NCI-H2196 (cell line): ENCODE measurements at regions not wholly inside any gene's neighbourhood (a gene's known extent, or its start where the extent isn't known, plus 50 kb on each side); places are given as distances from the start of the nearest gene placed in this dataset.

ENCODE experiments used
- DNase-seq: peaks from one replicate; lab custom pipeline; 2025; ENCODE audit not compliant: unreplicated experiment; lab: John Stamatoyannopoulos, UW

DNA sequence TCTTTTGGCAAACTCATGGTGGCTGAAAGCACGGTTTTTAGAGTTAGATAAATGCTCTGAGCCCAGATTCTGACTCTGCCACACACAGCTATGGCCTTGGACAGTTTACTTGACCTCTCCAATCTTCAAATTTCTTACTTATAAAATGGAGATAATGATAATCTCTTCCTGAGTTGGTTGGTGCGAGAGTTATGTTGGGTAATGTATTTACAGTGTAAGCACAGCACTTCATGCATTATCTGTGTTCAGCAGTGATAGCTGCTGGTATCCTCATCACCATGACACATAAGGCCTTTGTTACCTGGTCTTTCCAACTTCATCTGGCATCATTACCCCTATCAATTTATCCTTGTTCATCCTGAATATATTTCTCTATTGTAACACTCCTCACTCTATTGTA lies 178.8 kb upstream of the ELL2 start:
- no peak for DNase-seq

DNA sequence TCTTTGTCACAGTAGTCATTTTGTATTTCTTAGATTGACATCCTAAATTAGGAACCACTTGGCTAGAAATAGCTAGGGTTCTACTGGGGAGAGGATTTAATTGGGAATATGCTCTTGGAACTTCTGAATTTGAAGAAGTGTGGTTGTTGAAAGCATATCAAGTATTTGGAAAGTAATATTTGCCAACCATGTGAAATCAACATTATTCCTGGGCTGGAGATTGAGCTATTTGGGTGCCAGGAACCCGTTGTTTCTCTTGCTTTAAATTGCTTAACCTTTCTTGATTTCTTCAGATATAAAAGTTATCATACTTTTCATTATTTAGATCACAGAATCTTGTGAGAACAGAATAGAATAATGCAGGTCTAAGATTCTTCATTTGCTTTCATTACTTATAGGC lies 178.4 kb upstream of the ELL2 start:
- DNase-seq, result no peak

DNA sequence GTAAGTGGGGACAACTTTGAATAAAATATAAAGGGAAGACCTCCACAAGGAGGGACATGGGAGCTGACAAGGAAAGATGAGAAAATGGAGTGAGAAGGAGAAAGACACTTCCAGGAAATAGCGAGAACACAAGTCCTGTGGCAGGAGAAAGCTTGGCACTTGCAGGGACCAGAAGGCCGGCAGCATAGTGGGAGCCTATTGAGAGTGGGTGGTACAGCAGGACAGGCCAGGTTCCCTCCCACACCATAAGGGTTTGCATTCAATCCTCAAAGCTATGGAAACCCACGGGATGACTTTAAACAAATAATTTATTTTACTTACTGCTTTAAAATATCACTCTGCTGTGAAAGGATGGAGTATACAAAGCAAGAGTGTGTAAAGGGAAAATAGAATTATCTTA lies 173.2 kb upstream of the ELL2 start:
- no peak for DNase-seq

DNA sequence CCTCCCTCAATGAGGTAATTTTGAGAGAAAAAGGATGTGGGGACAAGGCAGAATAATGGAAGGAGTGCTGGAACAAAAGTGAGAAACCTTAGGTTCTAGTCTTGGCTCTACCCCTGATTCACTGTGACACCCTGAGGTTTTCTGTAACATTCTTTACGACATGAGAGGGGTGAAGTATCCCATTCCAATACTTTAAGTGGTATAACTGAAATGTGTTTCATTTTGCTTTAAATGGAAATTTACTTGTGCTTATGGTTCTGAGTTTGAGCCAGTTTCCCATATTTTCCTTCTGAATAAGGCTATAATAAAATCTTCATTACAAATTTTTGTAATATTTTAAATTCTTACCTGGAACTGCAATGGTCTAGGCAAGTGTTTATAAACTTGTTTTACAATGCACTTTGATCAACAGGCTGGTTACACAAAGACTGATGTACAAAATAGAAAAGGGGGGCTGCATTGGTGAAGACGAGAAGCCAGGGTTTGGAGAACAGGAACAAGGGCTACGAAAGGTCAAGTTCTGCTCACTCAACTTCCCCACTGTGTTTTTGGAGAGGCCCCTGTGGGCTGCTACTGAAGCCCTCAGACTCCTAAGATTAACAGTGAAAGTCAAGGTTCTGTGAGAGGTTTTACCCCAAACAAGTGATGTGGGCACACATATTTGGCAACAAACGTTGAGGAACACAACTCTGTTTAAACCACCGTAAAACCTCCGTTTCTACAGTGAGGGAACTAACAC lies 171.9 kb upstream of the ELL2 start:
- DNase-seq, result no peak

DNA sequence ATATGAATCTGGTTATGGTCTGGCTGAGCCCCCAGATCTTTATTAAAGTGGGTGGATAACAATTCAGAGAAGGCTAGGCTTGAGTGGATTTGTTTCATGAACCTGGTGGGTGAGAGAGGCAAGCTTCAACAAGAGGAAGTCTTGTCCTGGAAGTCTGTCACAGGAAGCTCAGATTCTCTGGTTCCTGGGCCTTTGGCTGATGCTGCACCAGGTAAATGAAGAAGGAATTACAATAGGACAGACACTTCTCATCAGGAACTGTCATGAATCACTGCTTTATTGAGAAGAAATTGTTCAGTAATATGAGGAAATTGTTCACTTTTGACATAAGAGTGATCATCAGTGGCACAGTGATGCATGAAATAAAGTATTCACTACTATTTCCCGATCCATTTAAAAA lies 167.6 kb upstream of the ELL2 start:
- DNase-seq, result no peak

DNA sequence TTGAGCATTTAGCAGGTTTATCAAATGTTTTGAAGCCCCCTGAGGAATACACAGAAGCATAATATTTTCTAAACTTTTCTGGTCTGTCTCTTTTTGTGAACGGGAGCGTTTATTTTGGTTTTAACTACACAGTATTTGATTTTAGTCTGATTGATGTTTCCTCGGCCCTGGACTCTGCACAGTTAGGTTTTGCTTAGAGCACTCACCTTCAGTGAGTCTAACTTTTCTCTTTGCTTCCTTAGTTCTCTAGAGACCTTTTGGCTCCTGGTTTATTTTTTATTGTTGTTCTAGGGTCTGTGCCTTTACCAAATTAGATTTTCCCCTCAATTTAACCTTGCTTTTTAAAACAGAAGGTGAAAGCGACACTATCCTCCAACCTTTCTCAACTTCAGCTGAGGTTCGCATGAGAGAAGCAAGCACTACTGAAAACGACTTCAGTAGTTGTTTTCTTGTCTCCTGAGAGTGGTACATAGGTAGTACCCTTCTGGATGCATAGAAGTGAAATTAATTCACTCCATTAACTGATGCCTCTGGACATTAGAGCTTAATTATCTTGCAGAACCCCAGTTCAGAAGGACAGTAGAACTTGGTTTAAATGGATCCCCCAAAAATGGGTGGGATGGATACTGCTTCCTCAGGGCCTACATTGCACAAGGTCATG lies 166.7 kb upstream of the ELL2 start:
- no peak for DNase-seq

DNA sequence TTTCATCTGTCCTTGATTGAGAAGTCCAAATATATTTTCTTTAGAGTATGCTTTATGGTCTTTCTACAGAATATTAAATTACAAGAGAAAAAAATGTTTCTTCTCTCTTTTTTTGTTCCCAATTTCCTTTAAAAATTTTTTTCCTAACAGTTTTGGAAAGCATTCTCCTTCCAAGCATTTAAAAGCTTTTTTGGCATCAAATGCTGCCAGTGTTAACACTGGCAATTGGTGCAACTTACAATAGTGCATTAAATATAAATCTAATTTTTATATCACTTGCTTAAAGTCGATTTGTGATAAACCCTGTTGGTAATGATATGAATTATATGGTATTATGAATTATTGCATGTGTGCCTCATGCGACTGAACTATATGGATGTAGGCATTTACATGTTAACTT lies 165.9 kb upstream of the ELL2 start:
- no peak for DNase-seq

DNA sequence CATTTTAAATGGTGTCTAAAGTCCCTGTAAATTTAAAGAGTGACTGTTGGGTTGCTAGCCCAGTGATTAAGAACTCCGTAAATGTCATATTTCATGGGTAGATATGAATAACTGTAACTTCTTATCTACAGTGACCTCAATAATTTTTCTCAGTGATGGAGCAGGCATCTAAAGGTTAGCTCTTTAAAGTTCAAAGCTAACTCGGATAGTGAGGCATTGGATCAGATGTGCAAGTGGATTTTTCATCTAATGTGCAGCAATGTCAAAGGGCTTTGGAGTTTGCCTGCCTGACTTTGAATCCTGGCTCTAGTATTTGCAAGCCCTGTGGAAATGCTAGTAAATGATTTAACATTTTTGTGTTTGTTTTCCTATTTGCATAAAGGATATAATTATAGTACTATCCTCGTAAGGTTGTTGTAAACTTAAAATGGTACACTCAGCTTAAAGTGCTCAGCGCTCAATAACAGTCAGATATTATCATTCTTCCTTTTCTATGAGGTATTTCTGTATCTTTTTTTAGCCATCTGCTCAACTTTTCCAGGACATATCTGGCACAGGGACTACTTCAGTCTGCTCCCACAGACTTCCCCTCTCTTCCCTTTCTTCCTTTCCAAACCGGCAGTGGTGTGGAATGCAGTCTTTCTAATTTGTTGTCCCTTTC lies 163.7 kb upstream of the ELL2 start:
- DNase-seq, result no peak

DNA sequence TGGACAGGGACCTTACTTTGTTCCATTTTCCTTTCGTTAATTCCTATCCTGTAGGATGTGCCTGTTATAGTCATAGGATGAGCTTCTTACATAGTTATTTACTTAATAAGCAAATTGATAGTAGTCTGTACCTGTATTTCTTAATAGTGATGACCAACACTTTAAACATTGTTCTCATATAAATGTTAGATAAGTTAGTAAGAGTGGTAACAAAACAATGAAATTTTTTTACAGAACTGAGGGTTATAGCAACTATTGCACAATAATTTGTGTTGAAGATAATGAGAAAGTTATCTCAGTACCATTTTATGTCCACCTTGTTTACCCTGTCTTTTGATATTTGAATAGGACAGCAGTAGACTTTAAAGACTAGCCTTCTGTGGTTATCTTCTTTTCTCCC lies 162.9 kb upstream of the ELL2 start:
- no peak for DNase-seq

DNA sequence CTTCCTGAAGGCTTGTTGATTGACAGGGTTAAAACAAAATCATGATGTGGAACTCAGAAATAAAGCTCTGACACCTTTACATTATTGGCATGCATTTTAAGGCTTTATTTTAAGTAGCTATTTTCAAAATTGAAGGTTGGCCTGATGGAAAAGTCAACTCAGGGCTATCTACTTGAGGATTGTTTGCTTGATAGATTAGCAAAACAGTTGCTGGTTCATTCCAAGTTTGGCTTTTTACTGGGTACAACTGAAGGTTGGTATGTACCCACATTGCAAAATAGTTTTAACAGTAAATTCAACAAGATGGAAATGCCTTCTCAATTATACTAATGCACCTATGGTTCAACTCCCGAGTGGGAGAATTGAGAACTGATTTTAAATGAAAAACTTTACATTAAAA lies 161.8 kb upstream of the ELL2 start:
- no peak for DNase-seq

DNA sequence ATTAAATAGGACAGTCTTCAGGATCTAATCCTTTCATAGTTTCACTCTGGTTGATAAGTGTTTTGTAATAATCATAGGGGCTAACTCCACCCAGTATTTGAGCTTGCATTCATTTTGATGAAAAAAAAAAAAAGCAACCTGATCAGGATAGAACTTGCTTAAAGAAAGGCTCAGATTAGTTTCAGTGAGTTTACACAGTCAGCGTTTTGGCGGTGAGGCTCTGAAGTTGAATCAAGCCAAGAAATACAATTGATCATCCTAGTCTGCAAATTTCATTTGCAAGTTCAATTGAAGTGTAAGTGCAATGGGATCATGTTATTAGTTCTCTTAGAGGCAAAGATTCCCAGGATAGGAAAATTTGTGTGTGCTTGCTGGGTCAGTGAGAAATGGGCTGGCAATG lies 159.7 kb upstream of the ELL2 start:
- DNase-seq, result no peak

DNA sequence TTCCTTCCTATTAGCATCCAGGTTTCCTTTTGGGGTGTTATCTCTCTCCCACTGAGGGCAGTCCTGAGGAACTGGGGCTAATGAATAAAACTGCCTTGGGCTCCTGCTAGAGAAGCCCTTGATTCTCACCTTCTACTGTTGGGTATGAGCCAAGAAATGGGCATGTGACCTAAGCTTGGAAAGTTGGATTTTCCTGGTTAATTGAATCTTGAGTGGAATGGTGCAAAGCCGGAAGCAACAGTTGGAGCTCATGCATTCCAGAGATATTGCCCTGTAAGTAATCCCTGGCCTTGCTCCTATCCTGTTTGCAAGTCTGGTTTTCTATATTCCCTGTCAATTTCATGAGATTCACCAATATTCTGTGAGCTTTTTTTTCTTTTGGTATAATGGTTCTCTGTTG lies 158.5 kb upstream of the ELL2 start:
- DNase-seq, result no peak

DNA sequence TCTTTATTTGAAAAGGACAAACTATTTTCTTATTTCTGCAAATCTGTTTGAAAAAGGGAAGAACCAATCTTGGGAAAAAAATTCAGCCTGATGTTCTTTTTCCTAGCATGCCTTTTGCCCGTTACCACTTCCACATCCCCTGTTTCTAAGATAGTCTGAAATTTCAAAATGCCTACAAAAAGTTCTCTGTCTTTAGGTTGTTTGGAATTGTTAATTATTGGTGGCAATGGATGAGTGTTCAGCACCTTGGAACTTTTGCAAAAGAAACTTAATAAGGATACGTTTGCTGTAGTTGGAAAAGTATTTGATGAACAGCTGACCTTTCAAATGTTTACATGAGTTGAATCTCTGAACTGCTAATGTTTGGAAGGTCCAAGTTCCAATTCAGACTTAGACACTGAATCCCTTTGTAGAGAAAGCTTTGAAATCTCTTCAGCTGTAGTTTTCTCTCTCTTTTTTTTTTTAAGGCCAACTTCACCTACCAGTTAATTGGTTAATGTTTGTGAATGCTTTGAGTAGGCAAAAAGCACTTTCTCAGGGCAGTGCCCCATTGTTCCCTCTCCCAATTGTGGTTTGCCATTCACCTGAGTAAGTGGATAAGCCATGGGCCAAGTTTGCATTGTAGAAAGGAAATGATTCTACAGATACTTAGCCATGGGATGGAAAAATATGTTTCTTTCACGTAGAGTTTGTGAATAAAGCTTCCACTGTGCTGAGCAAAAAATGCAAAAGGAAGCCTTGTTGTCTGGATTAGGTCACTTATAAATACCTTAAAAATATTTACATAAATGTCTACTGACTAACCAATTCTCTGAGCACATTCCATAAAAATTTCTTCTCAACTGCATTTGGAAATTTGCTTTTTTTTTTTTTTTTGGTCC lies 156.4 kb upstream of the ELL2 start:
- no peak for DNase-seq

DNA sequence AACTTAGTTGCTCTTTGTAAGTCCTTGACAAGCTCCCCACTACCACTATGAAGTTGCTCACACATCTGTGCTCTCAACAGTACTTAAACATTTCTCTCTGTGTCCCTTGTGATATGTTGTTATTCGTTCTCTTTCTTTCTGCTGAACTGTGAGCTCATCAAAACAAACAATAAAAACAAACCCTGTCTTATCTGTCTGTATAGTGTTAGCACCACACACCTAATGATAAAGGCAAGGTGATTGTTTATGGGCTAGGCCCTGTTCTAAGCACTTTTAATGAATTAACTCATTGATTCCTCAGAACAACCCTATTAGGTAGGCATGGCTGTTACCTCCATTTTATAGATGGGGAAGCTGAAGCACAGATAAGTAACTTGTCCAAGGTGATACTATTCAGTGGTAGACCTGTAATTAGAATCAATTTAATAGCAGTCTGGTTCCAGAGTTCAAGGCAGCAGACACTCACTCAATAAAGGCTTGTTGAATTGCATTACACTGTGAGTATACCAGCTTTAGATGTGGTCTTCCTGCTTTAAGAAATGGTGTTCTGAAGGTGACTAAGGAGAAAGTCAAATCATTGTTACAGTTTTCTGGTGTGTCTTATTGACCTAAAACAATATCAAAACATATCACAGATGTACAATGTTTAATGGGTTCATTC lies 153.6 kb upstream of the ELL2 start:
- no peak for DNase-seq

DNA sequence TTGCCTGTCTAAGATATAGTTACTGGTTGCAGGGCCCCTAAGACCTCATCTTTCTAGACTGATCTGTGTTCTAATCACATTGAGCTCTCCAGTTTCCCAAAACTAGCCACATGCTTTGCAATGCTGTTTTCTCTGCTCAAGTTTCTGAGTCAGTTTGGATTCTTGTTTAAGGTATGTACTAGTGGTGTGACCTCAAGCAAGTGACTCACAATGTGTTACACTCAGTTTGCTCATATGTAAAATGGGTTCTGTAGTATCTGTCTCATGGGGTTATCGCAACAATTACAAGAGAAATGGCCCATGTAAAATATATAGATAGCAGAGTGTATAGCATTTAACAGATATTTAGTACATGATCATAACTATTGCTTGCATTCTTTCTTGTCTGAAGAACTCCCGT lies 153.1 kb upstream of the ELL2 start:
- DNase-seq, result no peak

DNA sequence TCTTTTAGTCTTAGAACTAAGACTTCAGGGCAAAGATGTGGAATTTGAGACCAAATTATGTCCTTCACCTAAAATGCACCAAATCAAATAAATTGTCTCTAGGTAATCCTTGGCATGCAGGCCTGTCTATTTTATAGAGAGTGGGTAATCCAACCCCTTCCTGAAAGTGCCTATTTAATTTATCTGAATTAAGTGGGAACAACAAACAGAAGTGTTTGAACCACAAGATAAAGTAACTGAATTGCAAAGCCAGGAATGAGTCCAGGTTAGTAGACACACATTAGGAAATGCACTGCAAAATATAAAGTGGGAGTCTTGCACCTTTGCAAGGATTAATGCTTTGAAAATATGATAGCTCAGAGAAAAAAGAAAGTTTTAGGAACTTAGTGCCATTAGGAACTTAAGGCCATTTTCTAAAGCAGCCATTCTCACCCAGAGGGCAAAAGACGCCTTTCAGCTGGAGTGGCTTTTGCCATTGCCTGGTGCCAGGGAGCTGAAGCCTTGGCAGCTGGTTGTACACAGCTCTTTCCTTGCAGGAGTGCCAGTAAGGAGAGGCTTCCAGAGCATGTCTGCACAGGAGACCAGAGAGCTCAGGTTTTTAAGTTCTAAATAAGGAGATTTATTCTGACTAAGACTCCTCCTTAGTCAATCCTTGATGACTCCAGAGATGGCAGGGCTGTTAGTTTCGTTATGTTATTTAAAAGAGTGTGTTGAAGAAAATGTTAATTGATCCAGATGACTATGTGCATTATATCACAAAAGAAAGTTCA lies 151.7 kb upstream of the ELL2 start:
- DNase-seq, result peak; percentile 11

DNA sequence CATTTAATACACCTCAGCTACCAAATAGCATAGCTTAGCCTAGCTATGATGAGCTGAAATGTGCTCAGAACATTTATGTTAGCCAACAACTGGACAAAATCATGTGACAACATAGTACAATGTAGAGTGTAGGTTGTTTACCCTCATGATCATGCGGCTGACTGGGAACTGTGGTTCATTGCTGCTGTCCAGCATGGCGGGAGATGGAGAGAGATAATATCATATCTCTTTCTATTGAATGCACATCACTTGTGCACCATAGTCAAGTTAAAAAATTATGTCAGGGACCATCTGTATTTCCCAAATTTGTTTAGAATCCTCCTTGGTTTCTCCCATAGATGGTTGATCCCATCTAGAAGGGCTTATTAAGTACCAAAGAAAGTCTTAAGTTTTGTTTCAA lies 151.1 kb upstream of the ELL2 start:
- DNase-seq, result no peak

DNA sequence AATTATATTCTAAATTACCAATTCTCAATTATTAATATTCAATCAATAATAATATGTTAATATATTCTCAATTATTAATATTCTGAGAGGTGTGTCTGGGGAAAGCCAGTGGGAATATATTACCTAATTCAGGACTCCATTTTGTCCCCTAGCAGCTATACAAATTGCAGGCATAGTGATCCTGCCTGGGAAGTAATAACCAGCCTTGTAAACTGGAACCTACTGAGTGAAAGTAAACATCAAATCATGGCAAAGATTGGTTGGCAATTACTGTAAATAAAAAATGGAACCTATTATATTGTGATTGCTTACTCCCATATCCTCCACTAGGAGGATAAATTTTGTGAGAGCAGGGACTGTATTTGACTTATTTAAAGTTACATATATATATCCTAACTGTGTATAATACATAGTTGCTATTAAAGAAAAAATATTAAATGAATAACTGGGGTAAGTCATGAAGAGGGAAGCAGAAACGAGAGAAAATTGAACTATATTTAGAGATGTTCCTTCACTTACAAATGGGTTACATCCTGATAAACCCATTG lies 150.5 kb upstream of the ELL2 start:
- DNase-seq, result no peak

DNA sequence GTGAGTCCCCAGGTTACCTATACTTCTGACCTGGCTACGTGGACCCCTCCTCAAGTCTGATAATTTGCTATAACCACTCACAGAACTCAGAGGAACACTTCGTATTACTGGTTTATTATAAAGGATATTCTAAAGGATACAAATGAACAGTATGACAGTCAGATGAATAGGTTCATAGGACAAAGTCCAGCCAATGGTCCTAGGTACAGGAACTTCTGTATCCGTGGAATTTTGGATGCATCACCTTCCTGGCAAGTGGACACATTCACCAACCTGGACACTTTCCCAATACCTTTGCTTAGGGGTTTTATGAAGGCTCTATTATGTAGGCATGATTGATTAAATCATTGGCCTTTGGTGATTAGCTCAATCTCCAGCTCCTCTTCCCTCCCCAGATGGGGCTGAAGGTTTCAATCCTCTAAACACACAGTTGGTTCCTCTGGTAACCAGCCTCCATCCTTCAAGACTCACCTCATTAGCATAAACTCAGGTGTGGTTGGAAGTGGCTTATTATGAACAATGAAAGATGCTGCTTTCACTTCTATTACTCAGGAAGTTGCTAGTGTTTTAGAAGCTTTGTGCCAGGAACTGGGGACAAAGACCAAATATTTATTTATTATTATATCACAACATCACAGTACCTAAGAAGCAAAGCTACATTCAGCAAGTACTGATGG lies 149.6 kb upstream of the ELL2 start:
- DNase-seq, result no peak
